GM21423 (cell line): ENCODE measurements at regions not wholly inside any gene's neighbourhood (a gene's known extent, or its start where the extent isn't known, plus 50 kb on each side); places are given as distances from the start of the nearest gene placed in this dataset.

Experiments used
- ATAC-seq: cut with Tn5 transposase; IDR thresholded peaks from one replicate; pipeline ENCODE4 v1.9.1; 2021; ENCODE audit warnings: mild to moderate bottlenecking, moderate library complexity; ENCODE audit not compliant: unreplicated experiment

- no peak for ATAC-seq
Measured at GRCh38 chr2:7666596-7667259, 749.5 kb downstream of the RNF144A start.

DNA sequence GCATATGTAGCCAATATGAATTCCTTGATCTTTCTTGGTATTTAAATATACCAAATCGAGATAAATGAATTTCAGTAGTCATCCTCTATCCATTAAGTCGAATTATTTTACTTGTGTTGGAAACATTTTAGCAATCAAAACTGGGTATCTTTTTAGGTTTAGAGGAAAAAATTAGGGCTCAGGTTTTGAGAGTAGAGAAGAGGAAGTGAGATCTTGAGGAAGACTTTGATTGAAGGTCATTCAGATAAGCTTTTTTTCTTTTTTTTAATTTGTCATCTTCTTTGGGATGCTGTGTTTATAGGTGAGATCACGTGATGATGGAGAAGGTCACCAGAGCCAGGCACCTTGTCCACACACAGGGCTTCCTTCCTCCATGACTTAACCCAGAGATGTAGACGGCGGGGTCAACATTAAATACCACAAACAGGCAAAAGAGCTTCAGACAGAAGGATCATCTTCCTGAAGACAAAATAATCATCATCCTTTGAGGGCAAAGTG is 750.1 kb downstream of the RNF144A start:
- ATAC-seq, result no peak

GRCh38 chr2:7670905-7671641 is 753.9 kb downstream of the RNF144A start:
- ATAC-seq, result no peak

- ATAC-seq, result no peak
Measured at GRCh38 chr2:7672027-7672684, 754.9 kb downstream of the RNF144A start.

DNA sequence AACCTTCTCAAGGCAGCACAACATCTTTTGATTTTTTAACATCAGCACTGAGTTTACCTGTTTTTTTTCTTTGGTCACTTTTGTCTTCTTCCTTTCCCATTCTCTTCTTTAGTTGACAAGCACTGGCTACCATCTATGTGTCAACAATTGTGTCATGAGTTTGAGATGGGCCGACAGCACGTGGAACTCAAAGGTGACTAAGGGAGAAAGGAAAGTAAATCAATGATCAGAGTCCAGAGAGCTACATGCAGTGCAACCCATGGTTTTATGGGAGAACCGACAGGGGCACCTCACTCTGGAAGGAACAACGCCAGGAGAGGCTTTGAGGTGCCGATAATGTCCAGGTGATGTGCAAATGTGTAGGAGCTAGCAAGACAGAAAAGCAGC is 755.5 kb downstream of the RNF144A start:
- ATAC-seq, result no peak

DNA sequence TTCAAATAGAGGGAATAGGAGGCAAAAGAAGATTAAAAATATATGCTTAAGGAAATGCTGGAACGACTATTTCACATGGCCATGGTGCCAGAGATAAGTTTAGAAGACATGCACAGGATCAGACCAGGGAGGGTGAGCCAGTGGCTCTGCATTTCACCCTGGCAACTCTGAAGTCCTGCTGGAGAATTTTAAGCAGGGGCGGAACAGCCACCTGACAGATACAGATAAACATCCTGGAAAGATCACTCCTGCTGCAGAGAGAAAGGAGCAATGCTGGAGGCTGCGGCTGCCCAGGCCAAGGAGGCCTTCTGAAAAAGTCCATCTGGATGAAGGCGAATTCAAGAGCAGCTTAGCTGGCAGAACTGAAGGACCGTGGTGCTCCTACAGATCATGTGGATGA is 755.9 kb downstream of the RNF144A start:
- ATAC-seq, result no peak

DNA sequence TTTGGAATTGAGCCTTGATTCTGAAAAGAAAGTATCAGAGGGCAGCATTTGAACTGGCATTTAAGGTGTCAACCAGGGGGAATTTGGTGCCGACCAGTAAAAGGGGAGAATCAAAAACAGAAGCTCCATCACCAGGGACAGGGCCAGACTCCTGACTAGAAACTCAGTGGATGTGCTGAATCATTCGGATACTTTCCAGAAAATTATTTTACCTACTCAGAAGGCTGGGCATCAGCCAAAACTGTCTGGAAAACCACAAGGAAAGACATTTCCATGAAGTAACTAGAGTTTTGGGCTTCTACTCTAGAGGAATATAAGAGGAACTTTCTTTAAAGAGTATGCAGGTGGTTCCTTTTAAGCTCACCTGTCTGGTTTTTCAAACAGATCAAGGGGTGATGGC is 756.6 kb downstream of the RNF144A start:
- no peak for ATAC-seq

GRCh38 chr2:7674606-7675005 is 757.4 kb downstream of the RNF144A start:
- ATAC-seq, result no peak

- ATAC-seq, result no peak
Measured at GRCh38 chr2:7676714-7677113, 759.5 kb downstream of the RNF144A start.

DNA sequence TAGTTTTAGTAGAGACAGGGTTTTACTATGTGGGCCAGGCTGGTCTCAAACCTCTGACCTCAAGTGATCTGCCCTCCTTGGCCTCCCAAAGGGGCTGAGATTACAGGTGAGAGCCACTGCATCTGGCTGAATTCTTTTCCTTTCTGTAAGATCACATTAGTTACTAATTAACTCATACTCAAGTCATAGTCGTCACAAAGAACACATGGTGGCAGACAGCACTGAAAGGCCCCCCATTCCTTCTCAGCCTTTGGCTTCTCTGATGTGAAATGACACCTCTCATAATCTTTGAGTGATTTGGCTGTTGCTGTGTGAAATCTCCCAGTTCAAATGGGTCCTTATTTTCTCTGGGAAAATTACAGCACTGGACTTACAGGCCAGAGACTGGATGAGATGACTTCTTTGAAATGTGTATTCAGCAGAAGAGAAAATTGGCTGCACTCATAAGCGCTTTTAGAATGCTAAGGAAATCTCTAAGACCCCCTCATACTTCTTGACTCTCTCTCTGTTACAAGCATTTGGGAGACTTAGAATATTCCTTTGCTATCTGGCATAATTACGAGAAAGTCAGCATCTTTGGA is 764.8 kb downstream of the RNF144A start:
- no peak for ATAC-seq

DNA sequence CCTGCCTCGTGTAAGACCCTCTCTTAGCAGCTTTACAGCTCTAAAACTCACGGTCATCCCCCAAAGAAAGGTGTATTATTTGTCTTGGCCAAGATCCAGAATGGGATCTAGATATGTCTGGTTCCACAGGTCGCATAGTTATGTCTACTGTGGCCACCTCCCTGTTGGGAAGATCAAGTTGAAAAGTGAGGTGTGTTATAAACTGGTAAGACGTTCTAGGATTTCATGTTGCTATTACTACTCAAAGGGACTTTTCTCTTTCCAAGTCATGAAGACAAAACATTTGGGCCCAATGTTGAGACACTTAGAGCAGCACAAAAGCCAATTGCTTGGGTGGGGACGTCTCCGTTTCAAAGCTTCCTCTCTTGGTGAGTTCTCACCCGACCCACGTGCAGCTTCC is 766.0 kb downstream of the RNF144A start:
- no peak for ATAC-seq

DNA sequence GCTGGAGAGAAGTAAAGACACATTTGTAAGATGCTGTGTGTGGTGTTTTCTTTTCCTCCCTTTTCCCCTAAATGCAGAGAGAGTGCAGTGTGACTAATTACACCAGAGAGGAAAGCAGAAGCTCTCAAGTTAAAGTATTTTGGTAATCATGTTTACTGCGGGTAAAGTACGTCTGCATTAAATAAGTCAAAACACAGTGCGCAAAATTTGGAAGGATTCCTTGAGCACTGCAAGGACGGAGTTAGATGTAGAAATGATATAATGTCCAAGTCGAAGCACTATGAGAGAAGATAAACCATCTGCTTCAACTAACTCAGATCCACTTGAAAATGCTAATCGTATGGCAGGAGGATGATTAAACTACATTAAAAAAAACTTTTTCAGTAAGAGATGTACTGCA is 766.5 kb downstream of the RNF144A start:
- no peak for ATAC-seq

- no peak for ATAC-seq
Measured at GRCh38 chr2:7685342-7686015, 768.3 kb downstream of the RNF144A start.

DNA sequence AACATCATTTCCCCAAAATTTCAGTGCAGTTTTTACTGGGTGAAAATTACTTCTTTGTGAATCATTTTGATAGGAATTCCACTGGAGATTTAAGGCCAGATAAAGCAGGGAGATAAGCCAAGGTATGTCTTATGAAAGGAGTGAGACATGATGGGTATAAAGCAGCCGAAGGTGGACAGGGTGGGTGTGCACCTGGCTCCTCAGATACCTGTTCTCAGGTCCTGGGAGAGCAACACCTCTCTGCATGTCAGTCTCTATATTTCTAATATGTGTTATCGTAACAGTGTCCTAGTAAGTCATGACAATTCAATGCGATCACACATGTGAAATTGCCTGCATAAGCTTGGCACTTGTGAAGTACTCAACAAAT is 768.8 kb downstream of the RNF144A start:
- no peak for ATAC-seq

DNA sequence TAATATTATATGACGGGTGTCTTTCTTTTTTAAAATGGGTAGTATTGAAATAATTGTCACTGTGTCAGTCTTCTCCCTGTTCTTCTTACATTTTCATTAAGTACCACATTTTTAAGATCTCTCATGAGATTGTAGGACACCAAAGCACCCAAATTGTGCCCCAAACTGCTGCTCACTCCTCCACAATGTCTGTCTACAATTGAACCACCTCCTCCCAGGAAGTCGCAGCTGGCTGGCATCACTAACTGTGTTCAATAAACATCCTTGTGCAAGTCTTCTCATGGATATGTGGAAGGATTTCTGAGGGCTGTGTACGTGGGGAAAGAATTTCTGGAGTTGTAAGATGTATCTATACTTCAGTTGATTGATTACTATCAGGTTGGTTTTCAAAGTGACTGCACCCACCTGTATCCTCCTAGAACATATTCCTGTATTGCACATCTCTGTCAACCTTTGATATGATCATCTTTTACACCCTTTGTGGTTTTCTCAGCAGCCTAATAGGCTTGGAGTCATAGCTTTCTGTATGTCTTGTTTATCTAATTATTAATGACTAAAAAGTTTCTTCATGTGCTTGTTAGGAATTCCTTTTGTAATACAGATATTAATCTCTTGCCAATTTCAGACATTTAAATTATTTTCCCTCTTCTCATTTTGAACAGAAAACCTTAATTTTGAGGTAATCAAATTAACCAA is 774.9 kb downstream of the RNF144A start:
- ATAC-seq, result no peak

DNA sequence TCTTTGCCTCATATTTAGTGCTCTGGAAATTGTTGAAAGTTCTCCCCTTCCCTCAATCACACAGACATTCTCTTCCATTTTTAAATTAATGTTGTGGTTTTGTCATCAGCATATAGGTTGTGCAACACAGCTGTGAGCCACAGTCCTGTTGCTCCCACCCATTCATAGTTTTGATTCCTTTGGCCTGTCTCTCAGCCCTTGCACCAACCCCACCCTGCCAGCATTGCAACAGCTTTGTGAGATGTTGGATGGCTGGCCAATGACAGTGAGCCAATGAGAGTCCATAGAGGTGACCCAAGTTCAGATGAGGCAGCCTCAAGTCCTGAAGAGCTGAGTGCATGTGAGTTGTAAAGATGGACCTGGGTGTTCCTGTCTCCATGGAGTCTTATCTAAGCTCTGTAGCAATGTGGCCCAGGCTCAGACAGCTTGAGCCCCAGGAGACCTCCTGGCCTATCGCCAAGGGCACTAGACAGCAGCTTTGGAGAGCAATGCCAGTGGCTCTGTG is 775.5 kb downstream of the RNF144A start:
- no peak for ATAC-seq

GRCh38 chr2:7693246-7694075 is 776.2 kb downstream of the RNF144A start:
- no peak for ATAC-seq

DNA sequence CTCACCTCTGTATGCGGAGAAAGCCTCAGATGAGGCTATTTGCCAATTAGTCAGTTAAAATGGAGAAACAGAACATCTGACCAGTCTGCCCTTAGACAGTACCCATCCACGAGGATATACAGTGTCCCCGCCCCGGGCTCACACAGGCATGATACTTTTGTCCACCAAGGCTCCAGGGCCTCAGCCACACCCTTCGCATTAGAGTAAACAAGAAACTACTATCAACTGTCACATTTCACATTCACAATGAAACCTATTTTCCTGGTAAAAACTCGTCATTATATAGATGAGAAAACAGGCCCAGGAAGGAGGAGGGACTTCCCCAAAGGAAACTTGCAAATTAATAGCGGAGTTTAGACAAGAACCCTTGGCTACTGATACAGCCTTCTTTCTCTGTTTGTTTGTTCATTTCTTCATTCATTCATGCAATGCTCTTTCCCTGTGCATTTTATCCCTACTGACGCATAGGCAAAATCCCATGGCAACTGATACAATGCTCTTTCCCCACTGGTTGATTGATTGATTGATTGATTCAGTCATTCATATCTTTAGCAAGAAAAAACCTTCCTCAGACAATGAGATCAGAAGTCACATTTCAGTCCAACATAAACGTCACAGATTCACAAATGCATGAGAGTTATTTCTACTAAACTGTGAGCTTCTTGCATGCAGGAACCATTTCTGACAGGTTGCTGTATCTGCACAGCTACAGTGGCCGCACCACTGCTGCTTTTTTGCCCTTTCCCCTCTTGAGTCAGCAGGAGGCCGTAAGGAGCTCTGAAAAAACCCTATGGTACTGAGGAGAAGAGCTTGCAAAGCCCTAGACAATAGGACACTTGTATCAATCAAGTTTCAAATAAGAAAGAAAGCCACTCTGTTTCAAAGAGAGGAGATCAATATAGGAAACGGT is 777.1 kb downstream of the RNF144A start:
- no peak for ATAC-seq
